HG03354 (cell line): ENCODE measurements at regions not wholly inside any gene's neighbourhood (a gene's known extent, or its start where the extent isn't known, plus 50 kb on each side); places are given as distances from the start of the nearest gene placed in this dataset.

Experiments used
- ATAC-seq: cut with Tn5 transposase; IDR thresholded peaks from one replicate; pipeline ENCODE4 v1.9.1; 2021; ENCODE audit warnings: mild to moderate bottlenecking; ENCODE audit not compliant: unreplicated experiment, poor library complexity, severe bottlenecking

- ATAC-seq = no peak
Observed at GRCh38 chr10:78843495-78843894, 225.3 kb upstream of the ZMIZ1 start.

DNA sequence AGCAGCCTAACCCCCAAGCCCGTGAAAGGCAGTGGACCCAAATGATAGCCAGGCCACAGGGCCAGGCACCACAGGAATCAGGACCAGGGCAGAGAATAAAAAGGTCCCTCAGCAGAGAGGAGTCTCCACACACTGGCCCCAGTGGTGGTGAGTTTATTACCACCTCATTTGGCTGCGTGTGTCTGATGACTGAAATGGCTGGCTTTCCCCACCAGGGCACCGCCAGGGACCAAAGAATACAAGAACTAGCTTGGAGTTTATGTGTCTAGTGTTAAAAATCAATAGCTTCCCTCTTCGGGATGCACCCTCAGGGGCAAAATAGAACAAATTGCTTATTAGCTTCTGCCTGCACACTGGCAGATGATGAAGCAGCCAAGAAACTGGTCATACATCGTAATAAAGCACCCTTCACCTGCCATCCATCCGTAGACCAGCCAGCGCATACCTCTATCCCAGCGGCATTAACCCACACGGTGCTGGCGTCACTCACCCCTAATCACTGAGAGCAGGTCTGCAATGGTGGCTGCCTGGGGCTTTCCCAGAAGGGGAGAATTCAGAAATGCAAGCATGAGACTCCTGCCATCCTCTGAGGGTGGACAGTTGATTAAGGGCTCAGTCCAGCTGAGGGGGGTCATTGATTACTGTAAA lies 223.7 kb upstream of the ZMIZ1 start:
- ATAC-seq = no peak

- no peak for ATAC-seq
Observed at GRCh38 chr10:78846071-78846470, 222.7 kb upstream of the ZMIZ1 start.

GRCh38 chr10:78846760-78847159 lies 222.0 kb upstream of the ZMIZ1 start:
- no peak for ATAC-seq

DNA sequence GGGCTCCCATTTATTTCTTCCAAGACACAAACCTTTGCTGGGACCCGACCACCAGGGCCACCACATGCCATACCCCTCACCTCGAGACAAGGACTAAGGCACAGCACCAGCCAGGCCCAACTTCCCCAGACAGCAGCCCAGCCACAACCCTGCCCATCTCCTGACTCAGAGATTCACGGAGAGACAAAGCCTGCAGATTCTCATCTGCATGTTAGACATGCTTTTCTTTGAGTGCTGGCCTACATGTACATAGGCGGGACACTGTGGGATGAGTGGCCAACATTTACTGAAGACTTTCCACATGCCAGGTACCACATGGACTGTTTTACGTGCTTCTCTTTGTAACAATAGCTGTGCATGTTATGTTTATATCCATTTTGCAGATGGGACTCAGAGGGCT lies 221.3 kb upstream of the ZMIZ1 start:
- ATAC-seq = no peak

- no peak for ATAC-seq
Observed at GRCh38 chr10:78849115-78849514, 219.7 kb upstream of the ZMIZ1 start.

- no peak for ATAC-seq
Observed at GRCh38 chr10:78849731-78850130, 219.0 kb upstream of the ZMIZ1 start.

DNA sequence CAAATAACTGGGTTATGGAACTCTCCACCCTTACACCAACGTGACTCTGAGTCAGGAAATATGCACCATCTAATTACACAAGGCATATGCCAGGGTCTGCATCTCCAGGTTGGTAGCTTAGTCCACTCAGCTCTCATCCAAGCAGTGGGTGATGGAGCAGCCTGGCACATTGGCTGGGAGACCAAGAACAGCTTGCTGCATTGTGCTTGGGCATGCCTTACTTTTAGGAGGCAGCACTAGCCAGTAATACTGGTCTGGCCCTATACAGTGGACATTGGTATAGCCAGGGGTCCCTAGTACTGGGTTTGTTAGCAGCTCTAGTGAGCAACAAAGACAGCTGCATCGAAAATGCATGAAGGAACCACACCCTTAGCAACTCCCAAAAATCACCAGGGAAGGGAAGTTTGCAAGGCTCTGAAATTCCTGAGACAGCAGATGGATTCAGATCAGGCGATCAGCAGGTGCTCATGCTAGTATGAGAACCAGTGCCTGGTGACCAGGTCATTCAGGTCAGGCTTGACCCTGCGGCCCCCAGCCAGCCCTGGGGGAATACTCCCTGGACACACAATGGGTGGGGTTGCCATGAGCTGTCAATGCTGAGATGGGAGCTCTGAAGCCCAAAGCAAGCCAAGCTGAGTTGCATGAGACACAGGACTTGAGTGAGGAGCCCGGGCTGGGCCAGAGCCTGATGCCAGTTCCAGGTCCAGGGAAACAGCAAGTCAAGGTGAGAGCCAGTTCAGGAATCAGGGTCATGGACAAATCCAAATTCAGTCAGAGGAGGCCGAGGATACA lies 217.9 kb upstream of the ZMIZ1 start:
- ATAC-seq = no peak

DNA sequence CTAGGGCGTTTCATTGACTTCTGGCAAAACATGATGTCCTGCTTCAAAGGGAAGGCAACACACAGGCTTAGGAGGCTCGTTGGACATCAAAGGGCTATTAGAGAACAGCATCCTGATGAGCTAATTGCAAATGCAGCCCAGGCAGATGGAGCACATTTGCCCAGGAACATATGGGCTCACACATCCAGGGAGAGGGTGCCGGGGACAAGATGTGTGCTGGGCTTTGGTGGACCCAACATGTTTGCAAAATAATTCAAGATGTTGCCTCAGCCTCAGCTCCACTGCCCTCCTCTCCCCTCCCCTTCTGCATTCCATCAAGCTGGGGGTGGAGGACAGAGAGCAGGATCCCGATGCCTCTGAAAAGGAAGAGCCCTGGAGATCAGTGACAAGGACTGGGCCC lies 217.1 kb upstream of the ZMIZ1 start:
- no peak for ATAC-seq

DNA sequence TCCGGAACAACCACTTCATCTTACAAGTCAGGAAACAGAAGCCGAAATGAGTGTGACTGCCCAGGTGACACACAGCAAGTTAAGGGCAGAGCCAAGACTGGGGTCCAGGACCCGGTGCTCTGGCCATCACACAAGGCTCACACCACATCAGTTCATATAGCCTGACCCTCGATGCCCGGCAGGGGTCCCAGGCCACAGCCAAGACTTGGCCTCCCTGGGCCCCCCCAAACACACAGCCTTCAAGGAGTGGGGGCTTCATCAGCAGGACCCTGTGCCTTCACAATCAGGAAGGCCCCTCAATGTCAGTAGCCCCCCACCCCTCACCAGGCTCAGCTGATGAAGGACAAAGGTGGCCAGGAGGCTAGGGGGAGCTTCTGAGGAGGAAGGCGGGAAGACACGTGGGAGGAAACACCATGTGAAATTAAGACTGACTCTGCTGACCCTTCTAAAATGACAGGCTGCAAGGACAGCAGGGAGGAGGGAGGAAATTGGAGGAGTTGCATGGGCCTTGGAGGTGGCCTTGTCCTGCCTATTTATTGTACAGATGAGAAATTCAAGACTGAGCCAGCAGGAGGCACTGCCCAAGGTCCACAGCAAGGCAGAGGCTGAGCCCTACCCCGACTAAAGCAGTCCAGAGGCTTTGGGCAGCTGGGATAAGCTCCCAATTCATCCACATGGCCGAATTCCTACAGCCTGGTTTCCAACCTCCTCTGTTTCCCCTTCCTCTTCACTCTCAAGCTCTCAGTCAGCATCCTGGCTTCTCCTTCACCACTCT lies 216.1 kb upstream of the ZMIZ1 start:
- ATAC-seq = no peak

GRCh38 chr10:78853864-78854263 lies 214.9 kb upstream of the ZMIZ1 start:
- ATAC-seq = no peak

GRCh38 chr10:78856421-78856820 lies 212.3 kb upstream of the ZMIZ1 start:
- no peak for ATAC-seq

- ATAC-seq = no peak
Observed at GRCh38 chr10:78857193-78857592, 211.6 kb upstream of the ZMIZ1 start.

- ATAC-seq = no peak
Observed at GRCh38 chr10:78859266-78859665, 209.5 kb upstream of the ZMIZ1 start.

DNA sequence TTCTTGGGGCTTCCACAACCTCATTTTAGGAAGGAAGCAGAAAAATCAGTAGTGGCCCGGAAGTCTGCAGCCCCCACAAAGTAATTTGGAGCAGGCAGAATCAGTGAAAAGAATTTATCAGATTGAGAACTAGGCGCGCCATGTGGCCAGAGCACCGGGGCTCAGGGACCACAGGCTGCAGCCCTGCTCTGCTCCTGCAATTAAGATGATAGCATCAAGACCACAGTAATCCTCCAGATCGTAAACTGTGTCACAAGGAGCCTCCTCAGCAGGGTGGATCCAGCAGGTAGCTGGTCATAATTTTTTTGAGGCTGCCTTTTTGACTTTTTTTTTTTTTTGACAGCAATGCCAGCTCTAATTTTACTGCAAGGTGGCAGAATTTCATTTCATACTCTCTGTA lies 209.0 kb upstream of the ZMIZ1 start:
- ATAC-seq = no peak

- ATAC-seq = no peak
Observed at GRCh38 chr10:78860260-78860914, 208.4 kb upstream of the ZMIZ1 start.

- ATAC-seq = no peak
Observed at GRCh38 chr10:78861529-78862327, 207.0 kb upstream of the ZMIZ1 start.

DNA sequence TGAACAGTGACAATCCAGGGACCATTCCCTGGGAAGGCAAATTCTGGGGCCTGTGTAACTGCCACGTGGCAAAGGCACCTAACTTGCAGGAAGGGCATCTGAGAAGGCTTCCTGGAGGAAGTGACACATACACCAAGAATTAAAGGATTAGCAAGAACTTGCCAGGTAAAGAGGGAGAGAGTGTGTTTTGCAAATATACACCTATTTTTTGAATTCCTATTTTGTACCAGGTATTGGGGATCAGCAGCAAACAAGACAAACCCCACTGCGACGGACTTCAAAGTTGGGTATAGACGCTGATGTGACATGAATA lies 206.5 kb upstream of the ZMIZ1 start:
- ATAC-seq = no peak

DNA sequence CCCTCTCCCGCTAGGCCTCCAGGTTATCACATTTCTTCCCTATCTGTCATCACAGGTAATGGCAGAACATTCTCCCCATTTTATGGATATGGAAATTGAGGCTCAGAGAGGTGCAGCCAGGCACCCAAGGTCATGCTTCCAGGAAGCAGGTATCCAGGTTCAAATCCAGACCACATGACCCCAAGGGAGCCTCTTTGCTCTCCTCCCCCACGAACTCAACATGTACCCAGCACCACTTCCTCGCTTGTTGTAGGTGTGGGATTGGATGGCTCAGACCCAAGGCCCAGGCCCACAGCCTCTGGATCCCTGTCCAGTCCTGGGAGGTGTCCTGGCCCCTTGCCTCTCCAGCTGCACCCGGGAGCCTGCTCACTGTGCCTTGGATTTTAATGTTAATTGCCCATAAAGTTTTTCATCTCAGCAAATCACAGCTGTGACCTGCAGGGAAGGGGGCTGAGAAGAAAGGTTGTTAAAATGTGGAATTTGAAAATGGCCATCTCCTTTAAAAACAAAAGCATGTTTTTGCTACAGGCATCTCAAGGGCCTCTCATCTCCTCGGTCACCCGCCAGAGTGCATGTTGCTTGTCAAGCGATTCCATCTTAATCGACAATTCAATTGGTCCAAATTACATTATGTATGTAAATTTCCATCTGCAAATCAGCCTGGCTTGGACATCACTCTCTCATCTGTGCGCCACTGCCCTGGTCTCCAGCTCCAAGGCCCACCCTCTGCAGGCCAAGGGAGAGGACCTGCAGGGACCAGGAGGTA lies 205.4 kb upstream of the ZMIZ1 start:
- ATAC-seq = no peak
